ENCODE measurements at regions not wholly inside any gene's neighbourhood (a gene's known extent, or its start where the extent isn't known, plus 50 kb on each side); places are given as distances from the start of the nearest gene placed in this dataset.

- Histone ChIP-seq H3K4ac (ENCODE audit: low read depth, low read length) (no peak overlapping the region), H2BK15ac (ENCODE audit: low read depth, low read length) (no peak overlapping the region), H3K9me3 (ENCODE audit: control insufficient read depth, insufficient read depth, low read length) (no peaks in the 10 kb centered on the region), H3K4me2 (ENCODE audit: low read depth, low read length) (no peak overlapping the region), H4K20me1 (ENCODE audit: insufficient read depth, low read length) (no peaks in the 10 kb centered on the region), H2AK5ac (ENCODE audit: low read depth, low read length) (no peak overlapping the region), H3K23ac (ENCODE audit: low read depth, low read length) (no peak overlapping the region), H2BK120ac (ENCODE audit: low read depth, low read length) (no peak overlapping the region), H2BK5ac (ENCODE audit: low read depth, low read length, poor library complexity, severe bottlenecking) (no peak overlapping the region), H4K5ac (ENCODE audit: low read depth, low read length) (no peak overlapping the region), H3K36me3 (ENCODE audit: control insufficient read depth, insufficient read depth, low read length) (no peaks in the 10 kb centered on the region), H4K8ac (ENCODE audit: low read depth in 2 of 2, low read length in 2 of 2) (no peak overlapping the region), H2AK9ac (replicated peaks; ENCODE audit: low read depth, low read length, poor library complexity) (no peak overlapping the region), H3K4me1 (ENCODE audit: control insufficient read depth, insufficient read depth, low read length) (no peaks in the 10 kb centered on the region), H3K14ac (replicated peaks; ENCODE audit: low read depth, low read length) (no peak overlapping the region), H3K27ac (ENCODE audit: insufficient read depth, low read length) (no peak overlapping the region), H3K9ac (ENCODE audit: low read depth, low read length) (no peak overlapping the region), H2BK20ac (ENCODE audit: low read depth, low read length) (no peak overlapping the region), H2AFZ (replicated peaks; ENCODE audit: low read length, poor library complexity) (no peak overlapping the region), H4K91ac (ENCODE audit: insufficient read depth, low read depth, low read length) (no peak overlapping the region), H3K27me3 (ENCODE audit: control insufficient read depth, insufficient read depth, low read length) (no peaks in the 10 kb centered on the region; the same call in 1 of the 2 replicates), H3K18ac (ENCODE audit: low read depth, low read length) (no peak overlapping the region), H3K9me1 (ENCODE audit: insufficient read depth, low read length) (no peaks in the 10 kb centered on the region), H3K79me1 (ENCODE audit: low read depth in 1 of 2, low read length in 2 of 2) (no peaks in the 10 kb centered on the region), H3K56ac (ENCODE audit: extremely low read depth, insufficient read depth, low read length) (no peak overlapping the region), H3K4me3 (ENCODE audit: insufficient read depth, low read depth, low read length) (no peak overlapping the region)
- no peak for TF ChIP-seq CHD1 (IDR thresholded peaks at IDR 0.05; ENCODE audit: low read depth, low read length)
- TF ChIP-seq FOS (IDR thresholded peaks at IDR 0.05; ENCODE audit: low read depth, low read length) = no peak
- no peak for TF ChIP-seq MXI1 (IDR thresholded peaks at IDR 0.05; ENCODE audit: borderline replicate concordance, low read depth, low read length)
- peak; percentile 38 for TF ChIP-seq RAD21 (IDR thresholded peaks at IDR 0.05; ENCODE audit: low read length)
- no peak for TF ChIP-seq NFE2L2 (IDR thresholded peaks at IDR 0.05; ENCODE audit: low read depth, low read length)
- TF ChIP-seq POLR2A (IDR thresholded peaks at IDR 0.05; ENCODE audit: low read depth, low read length) = no peak
- TF ChIP-seq ELK1 (IDR thresholded peaks at IDR 0.05; ENCODE audit: borderline replicate concordance, low read depth, low read length) = no peak
- TF ChIP-seq USF2 (IDR thresholded peaks at IDR 0.05; ENCODE audit: low read depth, low read length) = no peak
- no peak for TF ChIP-seq RFX5 (IDR thresholded peaks at IDR 0.05; ENCODE audit: low read depth, low read length)
- TF ChIP-seq MAZ (IDR thresholded peaks at IDR 0.05; ENCODE audit: borderline replicate concordance, low read depth, low read length) = no peak
- TF ChIP-seq BHLHE40 (IDR thresholded peaks at IDR 0.05; ENCODE audit: low read depth, low read length) = no peak
- no peak for TF ChIP-seq MAFK (IDR thresholded peaks at IDR 0.05; ENCODE audit: low read depth, low read length)
- no peak for TF ChIP-seq CEBPB (IDR thresholded peaks at IDR 0.05; ENCODE audit: low read depth, low read length)
- TF ChIP-seq CTCF (conservative IDR thresholded peaks at IDR 0.05; ENCODE audit: low read depth, low read length) = peak; percentile 47
- TF ChIP-seq RCOR1 (IDR thresholded peaks at IDR 0.05; ENCODE audit: insufficient replicate concordance, low read length) = no peak
- 0 out of 2 replicates have a peak, but pooled peaks have one; percentile 12 for TF ChIP-seq SMC3 (IDR thresholded peaks at IDR 0.05; ENCODE audit: low read depth, low read length)
- no TSS peak for BruUV-seq (replicated peaks)
- in situ Hi-C loops (cut with MboI; ENCODE audit: low sequenced_read_pairs) = no loop called here
- dilution Hi-C loops (cut with HindIII; ENCODE audit: low sequenced_read_pairs, unreplicated experiment) = no loop called here
- ATAC-seq (ENCODE audit: low read depth) (peak; percentile 64; the same call in 1 of the 2 replicates), DNase-seq (peak; percentile 10)
- intact Hi-C loops (cut with micrococcal nuclease) = loop anchor here (2.0 to 10.0 kb wide), 2 partner anchors 57 to 97 kb away; no protein-coding TSS in a partner anchor
- 60% methylated on average over 1 of the region's 3 CpGs; no CpG with 5 or more reads in 1 of the 2 experiments for whole genome bisulfite sequencing, 2 experiments (ENCODE audit: extremely low coverage in 2 of 2, insufficient read length in 1 of 2)
- POLR2A ChIA-PET (ENCODE audit: unreplicated experiment) = no interaction called here
- CTCF ChIA-PET = interaction anchor here (0.6 to 1.4 kb wide), 5 partner anchors 14 to 168 kb away, joined by 3 to 4 read pairs (median 3); no protein-coding TSS in a partner anchor
Observed at GRCh38 chr1:118247593-118247992, 62.6 kb upstream of the SPAG17 start.
